ENCODE measurements at regions not wholly inside any gene's neighbourhood (a gene's known extent, or its start where the extent isn't known, plus 50 kb on each side); places are given as distances from the start of the nearest gene placed in this dataset.

DNA sequence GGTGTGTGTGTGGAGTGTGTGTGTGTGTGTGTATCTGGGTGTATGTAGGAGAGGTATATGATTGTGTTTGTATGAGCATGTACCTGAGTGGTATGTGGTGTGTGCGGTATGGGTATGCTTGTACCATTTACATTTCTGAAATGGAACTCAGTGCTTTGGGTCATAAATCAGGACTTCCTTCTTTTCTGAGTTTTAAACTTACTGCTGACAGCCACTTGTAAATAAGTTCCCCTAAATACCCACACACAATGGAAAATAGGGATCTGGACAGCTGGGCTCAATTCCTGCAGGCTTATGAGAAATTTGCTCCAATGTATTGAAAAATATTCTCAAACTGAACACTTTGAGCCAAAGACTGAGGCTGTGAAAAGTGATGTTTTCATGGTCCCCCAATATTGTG lies 293.6 kb downstream of the HLX start:
- no peaks in the 10 kb centered on the region for H3K36me3 ChIP-seq
- H3K4me1 ChIP-seq = no peaks in the 10 kb centered on the region
- TF ChIP-seq, protein P1, sequence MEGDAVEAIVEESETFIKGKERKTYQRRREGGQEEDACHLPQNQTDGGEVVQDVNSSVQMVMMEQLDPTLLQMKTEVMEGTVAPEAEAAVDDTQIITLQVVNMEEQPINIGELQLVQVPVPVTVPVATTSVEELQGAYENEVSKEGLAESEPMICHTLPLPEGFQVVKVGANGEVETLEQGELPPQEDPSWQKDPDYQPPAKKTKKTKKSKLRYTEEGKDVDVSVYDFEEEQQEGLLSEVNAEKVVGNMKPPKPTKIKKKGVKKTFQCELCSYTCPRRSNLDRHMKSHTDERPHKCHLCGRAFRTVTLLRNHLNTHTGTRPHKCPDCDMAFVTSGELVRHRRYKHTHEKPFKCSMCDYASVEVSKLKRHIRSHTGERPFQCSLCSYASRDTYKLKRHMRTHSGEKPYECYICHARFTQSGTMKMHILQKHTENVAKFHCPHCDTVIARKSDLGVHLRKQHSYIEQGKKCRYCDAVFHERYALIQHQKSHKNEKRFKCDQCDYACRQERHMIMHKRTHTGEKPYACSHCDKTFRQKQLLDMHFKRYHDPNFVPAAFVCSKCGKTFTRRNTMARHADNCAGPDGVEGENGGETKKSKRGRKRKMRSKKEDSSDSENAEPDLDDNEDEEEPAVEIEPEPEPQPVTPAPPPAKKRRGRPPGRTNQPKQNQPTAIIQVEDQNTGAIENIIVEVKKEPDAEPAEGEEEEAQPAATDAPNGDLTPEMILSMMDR (IDR thresholded peaks at IDR 0.05) = no peak
- no peak for TF ChIP-seq POLR2A (IDR thresholded peaks at IDR 0.05)

DNA sequence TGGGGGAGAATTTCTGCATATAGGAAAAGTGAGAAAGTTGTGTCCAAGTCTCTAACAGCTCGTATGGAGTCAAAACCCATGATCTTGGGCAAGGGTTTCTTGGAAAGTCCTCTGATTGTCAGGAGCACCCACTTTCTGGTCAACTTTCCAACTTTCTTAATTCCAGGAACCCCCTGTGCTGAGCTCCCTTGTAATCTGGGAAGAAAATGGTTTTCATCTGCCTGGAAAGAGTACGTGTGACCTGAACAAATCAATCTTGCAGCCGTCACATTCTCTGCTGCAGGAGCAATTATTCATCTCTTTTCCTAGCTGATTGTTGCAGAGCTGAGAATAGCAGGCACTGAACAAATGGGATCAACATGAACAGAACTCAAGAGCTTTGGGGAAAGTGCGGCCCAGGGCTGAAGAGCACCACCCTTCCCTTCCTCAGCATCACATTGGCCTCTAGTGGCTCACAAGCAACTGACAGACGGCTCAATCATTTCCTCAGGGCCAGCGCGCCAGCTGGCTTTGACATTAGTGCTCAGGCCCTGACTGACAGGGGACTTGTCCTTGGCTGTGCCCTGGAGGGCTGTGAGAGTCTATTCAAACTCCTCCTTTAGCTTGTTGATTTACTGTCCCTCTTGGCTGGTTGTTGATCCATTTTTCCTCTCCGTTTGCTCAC lies 295.2 kb downstream of the HLX start:
- Histone ChIP-seq H3K9me3 (no peaks in the 10 kb centered on the region), H3K4me3 (no peak overlapping the region), H3K27me3 (no peaks in the 10 kb centered on the region), H3K4me1 (no peaks in the 10 kb centered on the region), H3K27ac (no peak overlapping the region), H3K36me3 (no peaks in the 10 kb centered on the region)
- no peak for DNase-seq
- TF ChIP-seq POLR2A (IDR thresholded peaks at IDR 0.05) = no peak
- TF ChIP-seq, protein P1 (IDR thresholded peaks at IDR 0.05) = no peak

More for the DNA sequence above, 293.6 kb downstream of the HLX start:
- Histone ChIP-seq H3K27ac (no peak overlapping the region), H3K27me3 (no peaks in the 10 kb centered on the region), H3K4me3 (no peak overlapping the region), H3K9me3 (no peaks in the 10 kb centered on the region)
- no peak for DNase-seq

DNA sequence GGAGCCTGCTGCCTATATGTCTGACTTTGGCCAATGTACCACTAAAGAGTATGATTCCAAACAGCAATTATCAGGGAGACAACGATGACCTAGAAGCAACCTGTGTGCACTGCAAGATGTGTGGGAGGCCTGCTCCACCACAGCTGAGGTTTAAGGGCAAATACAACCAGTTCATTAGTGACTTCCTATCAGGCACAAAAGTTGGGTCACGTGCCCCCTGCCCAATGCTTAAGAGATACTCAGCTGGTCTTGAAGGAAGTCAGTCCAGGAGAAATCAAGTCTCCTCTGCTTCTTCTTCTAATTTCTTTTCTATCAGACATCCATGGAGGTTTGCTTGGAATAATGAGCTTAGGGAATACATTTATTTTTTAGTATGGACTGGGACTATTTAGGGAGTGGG lies 296.0 kb downstream of the HLX start:
- no peaks in the 10 kb centered on the region for H3K36me3 ChIP-seq
- no peak overlapping the region for H3K27ac ChIP-seq
- H3K4me1 ChIP-seq = no peaks in the 10 kb centered on the region
- H3K27me3 ChIP-seq = no peaks in the 10 kb centered on the region
- H3K9me3 ChIP-seq = no peaks in the 10 kb centered on the region
- no peak for TF ChIP-seq POLR2A (IDR thresholded peaks at IDR 0.05)
- TF ChIP-seq, protein P1 (IDR thresholded peaks at IDR 0.05) = no peak
- no peak overlapping the region for H3K4me3 ChIP-seq
- no peak for DNase-seq

DNA sequence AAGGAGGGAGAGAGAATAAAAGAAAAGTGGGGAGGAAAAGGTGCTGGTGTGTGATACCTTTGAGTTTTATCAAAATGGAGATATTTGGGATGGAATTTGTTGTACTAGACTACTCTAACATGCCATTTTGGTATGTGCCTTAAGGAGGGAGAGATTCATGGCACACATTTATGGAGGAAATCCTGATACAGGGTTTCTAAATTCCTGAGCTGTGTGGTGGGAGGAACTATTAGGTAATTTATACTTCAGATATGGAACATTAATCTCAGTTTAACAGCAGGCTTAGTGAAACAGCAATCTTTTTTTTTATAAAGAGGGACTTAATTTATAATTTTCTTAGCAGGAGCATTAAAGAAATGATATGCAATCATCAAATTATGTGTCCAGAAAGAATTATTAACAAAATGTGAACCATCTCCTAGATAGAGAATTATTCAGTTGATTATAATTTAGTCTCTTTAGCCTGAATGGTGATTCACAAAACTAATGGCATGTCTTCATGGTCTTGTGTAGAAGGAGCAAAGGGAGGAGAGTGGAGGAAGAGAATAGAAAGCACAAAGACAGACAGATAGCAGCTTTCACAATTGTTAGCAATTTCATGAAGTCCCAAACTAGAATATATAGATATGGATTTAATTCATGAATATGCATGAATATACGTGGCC lies 301.6 kb downstream of the HLX start:
- Histone ChIP-seq H3K9me3 (no peaks in the 10 kb centered on the region), H3K36me3 (no peaks in the 10 kb centered on the region), H3K4me1 (no peaks in the 10 kb centered on the region), H3K27ac (no peak overlapping the region), H3K4me3 (no peak overlapping the region), H3K27me3 (no peaks in the 10 kb centered on the region)
- no peak for TF ChIP-seq POLR2A (IDR thresholded peaks at IDR 0.05)
- TF ChIP-seq, protein P1 (IDR thresholded peaks at IDR 0.05) = no peak
- DNase-seq = no peak

DNA sequence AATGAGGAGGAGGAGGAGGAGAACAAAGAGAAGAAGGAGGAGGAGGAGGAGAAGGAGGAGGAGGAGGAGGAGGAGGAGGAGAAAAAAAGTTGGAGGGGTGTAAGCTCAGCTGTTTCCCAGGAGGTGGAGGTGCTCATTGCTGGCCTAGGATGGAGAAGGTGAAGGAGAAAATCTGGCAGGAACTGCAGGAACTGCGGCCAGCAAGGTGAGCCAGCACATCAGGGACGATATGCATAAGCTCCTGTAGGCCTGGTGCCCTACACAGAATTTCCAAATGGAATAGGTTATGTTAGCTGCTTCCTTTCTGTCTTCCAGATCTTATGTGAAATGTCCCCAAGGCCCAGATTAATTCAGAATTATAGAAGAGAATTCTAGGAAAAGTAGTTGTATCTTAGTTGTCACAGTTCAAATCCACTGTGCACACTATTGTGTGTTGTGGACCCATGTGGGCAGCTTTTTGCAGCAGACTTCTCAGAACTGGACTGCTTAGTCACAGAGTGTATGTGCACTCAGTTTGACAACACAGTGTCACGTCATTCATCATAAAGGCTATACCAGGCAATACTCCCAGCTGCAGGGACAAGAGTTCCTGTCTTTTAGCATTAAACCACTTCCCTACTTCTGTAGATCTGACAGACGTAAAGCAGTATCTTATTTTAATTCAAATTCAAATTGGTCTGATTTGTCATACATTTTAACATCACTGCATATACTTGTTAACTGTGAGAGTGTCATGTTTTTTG lies 303.7 kb downstream of the HLX start:
- Histone ChIP-seq H3K27me3 (no peaks in the 10 kb centered on the region), H3K9me3 (no peaks in the 10 kb centered on the region), H3K4me1 (no peaks in the 10 kb centered on the region), H3K4me3 (no peak overlapping the region), H3K27ac (no peak overlapping the region), H3K36me3 (no peaks in the 10 kb centered on the region)
- TF ChIP-seq, protein P1 (IDR thresholded peaks at IDR 0.05) = no peak
- no peak for TF ChIP-seq POLR2A (IDR thresholded peaks at IDR 0.05)
- no peak for DNase-seq

Measured in Peyer's patch (tissue), 4 donors.